ENCODE measurements at regions not wholly inside any gene's neighbourhood (a gene's known extent, or its start where the extent isn't known, plus 50 kb on each side); places are given as distances from the start of the nearest gene placed in this dataset.
A peak's percentile ranks its signal among the peaks of the same experiment; 100 is the strongest.
"Not testable (repeated sequence)": the region's sequence is repeated elsewhere in the genome, so short reads cannot be mapped to it uniquely, and the experiment has no call there.

DNA sequence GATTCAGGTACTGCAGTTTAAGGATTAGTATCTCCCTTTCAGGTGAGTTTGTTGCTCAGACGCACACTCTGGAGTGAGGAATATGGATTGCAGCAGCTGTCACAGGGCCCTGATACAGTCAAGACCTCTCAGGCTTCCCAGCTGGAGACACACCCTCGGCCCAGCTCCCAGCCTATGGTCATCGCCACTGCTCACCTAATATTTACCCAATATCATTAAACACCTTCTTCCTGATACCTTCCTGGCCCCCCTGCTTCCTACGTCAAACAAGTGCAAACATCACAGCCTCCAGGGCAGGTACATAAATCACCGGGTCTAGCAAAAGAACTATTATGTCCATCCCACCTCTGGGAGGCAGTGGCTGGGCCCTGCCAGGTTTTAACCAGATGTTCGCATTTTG lies 213.3 kb downstream of the MN1 start:
- Histone ChIP-seq H3K27me3 (no peaks in the 10 kb centered on the region), H3K36me3 (no peaks in the 10 kb centered on the region), H3K4me3 (no peak overlapping the region), H3K9me3 (no peaks in the 10 kb centered on the region)
- DNase-seq: no peak

GRCh38 chr22:27588915-27589314 lies 212.6 kb downstream of the MN1 start:
- no peak for DNase-seq
- Histone ChIP-seq H3K9me3 (no peaks in the 10 kb centered on the region), H3K4me3 (no peak overlapping the region), H3K27me3 (no peaks in the 10 kb centered on the region), H3K36me3 (no peaks in the 10 kb centered on the region)

- H3K36me3 ChIP-seq: no peaks in the 10 kb centered on the region
- no peak for DNase-seq
- no peak overlapping the region for H3K4me3 ChIP-seq
- no peaks in the 10 kb centered on the region for H3K9me3 ChIP-seq
- H3K27me3 ChIP-seq: no peaks in the 10 kb centered on the region
Observed at GRCh38 chr22:27591060-27591459, 210.5 kb downstream of the MN1 start.

DNA sequence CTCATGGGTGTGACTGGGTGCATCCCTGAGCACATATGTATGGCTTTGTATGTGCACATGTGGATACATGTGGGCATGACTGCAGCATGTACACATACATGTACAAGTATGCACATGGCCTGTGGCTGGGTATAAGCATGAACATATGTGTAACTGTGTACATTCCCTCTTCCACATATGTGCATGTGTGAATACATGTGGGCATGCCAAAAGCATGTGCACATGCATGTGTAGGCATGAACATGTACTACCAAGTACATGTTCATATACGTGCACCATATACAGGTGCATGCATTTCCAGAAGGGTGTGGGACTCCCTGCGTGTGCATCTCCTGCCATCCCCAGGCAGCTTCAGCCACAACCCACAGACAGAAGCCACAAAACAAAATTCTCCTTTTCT lies 208.2 kb downstream of the MN1 start:
- Histone ChIP-seq H3K36me3 (no peaks in the 10 kb centered on the region), H3K27me3 (no peaks in the 10 kb centered on the region), H3K4me3 (no peak overlapping the region), H3K9me3 (no peaks in the 10 kb centered on the region)
- no peak for DNase-seq

- H3K4me3 ChIP-seq: no peak overlapping the region
- no peaks in the 10 kb centered on the region for H3K27me3 ChIP-seq
- no peaks in the 10 kb centered on the region for H3K36me3 ChIP-seq
- H3K9me3 ChIP-seq: no peaks in the 10 kb centered on the region
- DNase-seq: no peak
Observed at GRCh38 chr22:27594020-27594419, 207.5 kb downstream of the MN1 start.

GRCh38 chr22:27594474-27595134 lies 207.0 kb downstream of the MN1 start:
- no peak for DNase-seq
- no peaks in the 10 kb centered on the region for H3K9me3 ChIP-seq

DNA sequence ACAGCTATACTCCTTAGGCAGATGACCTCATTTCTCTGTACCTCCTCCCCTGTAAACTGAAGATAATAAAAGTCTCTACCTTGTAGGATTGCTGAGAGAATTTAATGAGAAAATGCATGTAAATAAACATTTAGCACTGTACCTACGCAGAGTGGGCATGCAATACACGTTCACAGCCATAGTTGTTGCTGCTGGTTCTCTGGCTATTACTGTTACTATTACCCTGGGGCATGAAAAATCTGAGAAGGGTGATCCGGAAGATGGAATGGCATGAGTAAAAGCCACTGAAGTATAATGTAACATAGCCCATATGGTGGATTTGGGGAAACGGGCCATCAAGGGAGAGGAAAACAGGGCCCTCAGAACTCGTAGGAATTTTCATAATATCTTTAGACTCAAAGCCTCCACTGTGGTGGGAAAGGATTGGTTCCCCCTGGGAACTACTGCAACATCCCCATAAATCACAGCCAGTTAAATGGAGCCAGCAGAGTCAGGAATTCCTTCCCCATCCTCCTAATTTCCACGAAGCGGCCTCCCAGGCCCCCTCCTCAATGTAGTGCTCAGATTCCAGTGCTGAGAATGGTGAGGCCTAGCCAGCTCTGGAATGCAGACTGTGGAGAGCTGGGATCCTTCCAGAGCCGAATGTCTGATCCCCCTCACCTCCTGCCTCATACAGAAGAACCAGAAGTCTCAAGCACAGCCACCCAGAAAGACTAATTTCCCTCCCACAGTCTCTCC lies 205.3 kb downstream of the MN1 start:
- Histone ChIP-seq H3K36me3 (no peaks in the 10 kb centered on the region), H3K4me3 (no peak overlapping the region), H3K9me3 (no peaks in the 10 kb centered on the region), H3K27me3 (no peaks in the 10 kb centered on the region)
- DNase-seq: no peak

More at GRCh38 chr22:27594474-27595134, 207.0 kb downstream of the MN1 start:
- H3K27me3 ChIP-seq: no peaks in the 10 kb centered on the region
- H3K4me3 ChIP-seq: no peak overlapping the region
- no peaks in the 10 kb centered on the region for H3K36me3 ChIP-seq

DNA sequence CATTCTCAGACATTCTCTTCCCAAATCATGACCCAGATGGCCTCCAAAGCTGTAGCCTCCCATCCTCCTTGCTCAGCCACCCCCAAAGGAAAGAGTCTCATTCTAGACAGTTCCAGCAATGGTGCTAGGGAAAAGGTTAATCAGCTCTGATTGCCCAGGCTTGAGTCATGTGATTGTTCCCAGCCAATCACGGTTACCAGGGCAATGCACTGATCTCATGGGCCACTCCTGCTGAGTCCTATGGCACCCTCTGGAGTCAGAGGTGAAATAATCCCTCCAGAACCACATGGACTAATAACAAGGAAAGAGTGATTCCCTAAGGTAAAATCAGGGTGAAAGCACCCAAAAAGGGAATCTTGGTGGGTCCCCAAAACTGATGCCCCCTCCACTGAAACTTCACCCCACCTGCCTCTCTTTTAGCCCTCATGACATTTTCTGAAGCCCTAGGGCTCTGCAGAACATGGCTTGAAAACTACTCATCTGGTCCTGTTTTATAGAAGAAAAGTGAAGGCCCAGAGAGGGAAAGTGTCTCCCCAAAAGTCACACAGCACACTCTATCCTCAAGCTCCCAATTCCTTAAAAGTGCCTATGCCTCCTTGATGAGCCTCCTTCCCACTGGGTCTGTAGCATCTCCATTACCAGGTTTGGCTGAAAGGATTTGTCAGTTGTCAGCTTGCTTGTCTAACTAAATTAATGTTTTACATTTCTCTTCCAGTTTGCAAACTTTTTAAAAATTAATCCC lies 203.7 kb downstream of the MN1 start:
- Histone ChIP-seq H3K36me3 (no peaks in the 10 kb centered on the region), H3K27me3 (no peaks in the 10 kb centered on the region), H3K9me3 (no peaks in the 10 kb centered on the region), H3K4me3 (no peak overlapping the region)
- DNase-seq: peak; percentile 49

GRCh38 chr22:27598792-27599191 lies 202.8 kb downstream of the MN1 start:
- no peaks in the 10 kb centered on the region for H3K27me3 ChIP-seq

DNA sequence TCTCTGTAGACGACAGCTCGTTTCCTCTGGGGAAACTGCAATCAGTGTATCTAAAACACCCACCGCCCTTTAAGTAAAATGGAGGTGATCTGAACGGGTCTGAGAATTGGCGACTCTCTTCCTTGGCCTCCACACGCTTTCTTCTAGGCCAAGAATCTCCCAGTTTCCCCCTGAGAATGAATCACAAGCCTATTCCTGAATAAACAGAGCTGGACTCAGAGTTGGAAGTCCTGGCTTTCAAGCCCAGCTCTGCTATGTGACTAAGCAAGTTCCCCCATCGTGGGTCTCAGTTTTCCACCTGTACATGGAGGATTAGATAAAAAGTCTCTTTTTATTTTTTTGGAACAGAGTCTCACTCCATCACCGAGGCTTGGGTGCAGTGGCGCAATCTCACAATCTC lies 200.4 kb downstream of the MN1 start:
- Histone ChIP-seq H3K36me3 (no peaks in the 10 kb centered on the region), H3K4me3 (no peak overlapping the region), H3K27me3 (no peaks in the 10 kb centered on the region), H3K9me3 (no peaks in the 10 kb centered on the region)
- DNase-seq: no peak

More at GRCh38 chr22:27598792-27599191, 202.8 kb downstream of the MN1 start:
- no peak for DNase-seq
- H3K4me3 ChIP-seq: no peak overlapping the region
- no peaks in the 10 kb centered on the region for H3K36me3 ChIP-seq
- H3K9me3 ChIP-seq: no peaks in the 10 kb centered on the region

- Histone ChIP-seq H3K36me3 (no peaks in the 10 kb centered on the region), H3K4me3 (no peak overlapping the region), H3K9me3 (no peaks in the 10 kb centered on the region), H3K27me3 (no peaks in the 10 kb centered on the region)
- no peak for DNase-seq
Observed at GRCh38 chr22:27602390-27602789, 199.2 kb downstream of the MN1 start.

- Histone ChIP-seq H3K9me3 (no peaks in the 10 kb centered on the region), H3K36me3 (no peaks in the 10 kb centered on the region), H3K4me3 (no peak overlapping the region), H3K27me3 (no peaks in the 10 kb centered on the region)
- no peak for DNase-seq
Observed at GRCh38 chr22:27603111-27603799, 198.3 kb downstream of the MN1 start.

- Histone ChIP-seq H3K9me3 (no peaks in the 10 kb centered on the region), H3K27me3 (no peaks in the 10 kb centered on the region), H3K4me3 (no peak overlapping the region), H3K36me3 (no peaks in the 10 kb centered on the region)
- DNase-seq: no peak
Observed at GRCh38 chr22:27603800-27604144, 197.8 kb downstream of the MN1 start.

DNA sequence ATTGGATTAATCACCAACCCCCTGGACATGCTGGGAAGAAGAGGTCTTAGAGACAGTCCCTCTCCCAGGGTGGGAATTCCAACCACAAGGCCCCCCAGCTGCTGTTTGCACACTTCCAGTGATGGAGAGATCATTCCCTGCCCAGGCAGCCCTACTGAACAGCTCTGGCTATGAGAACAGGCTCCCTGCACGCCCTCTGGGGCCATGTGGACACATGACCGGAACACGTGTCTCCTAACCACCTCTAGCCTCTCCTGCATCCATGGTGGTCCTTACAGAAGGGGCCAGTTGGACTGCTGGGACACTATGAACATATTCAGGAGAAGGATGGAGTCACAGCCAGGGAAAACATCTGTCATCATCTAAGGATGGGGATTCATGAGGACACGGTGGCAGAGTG lies 196.2 kb downstream of the MN1 start:
- H3K4me3 ChIP-seq: no peak overlapping the region
- H3K9me3 ChIP-seq: no peaks in the 10 kb centered on the region
- DNase-seq: no peak
- no peaks in the 10 kb centered on the region for H3K27me3 ChIP-seq
- no peaks in the 10 kb centered on the region for H3K36me3 ChIP-seq

- H3K9me3 ChIP-seq, H3K4me3 ChIP-seq, H3K27me3 ChIP-seq, DNase-seq, H3K36me3 ChIP-seq: not testable (repeated sequence)
Observed at GRCh38 chr22:27607750-27608149, 193.8 kb downstream of the MN1 start.

DNA sequence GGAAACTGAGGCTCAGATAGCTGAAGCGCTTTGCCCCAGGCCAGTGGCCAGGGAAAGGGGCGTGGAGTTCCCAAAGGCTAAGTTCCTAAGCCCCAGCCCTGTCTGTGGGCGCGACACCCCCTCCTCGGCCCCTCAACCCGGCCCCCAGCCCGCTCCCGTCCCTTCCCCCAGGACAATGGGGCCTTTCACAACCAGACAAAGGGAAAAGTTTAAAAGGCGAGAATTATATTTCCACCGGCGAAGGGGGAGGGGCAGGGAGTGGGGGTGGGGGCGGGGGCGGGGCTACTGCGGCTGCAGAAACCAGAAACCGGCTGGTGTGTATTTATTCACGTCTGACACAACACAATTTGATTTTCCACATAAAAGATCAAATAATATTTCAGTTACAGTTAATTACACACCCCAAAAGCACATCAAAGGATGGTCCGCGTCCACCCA lies 192.1 kb downstream of the MN1 start:
- H3K4me3 ChIP-seq: no peak overlapping the region

DNA sequence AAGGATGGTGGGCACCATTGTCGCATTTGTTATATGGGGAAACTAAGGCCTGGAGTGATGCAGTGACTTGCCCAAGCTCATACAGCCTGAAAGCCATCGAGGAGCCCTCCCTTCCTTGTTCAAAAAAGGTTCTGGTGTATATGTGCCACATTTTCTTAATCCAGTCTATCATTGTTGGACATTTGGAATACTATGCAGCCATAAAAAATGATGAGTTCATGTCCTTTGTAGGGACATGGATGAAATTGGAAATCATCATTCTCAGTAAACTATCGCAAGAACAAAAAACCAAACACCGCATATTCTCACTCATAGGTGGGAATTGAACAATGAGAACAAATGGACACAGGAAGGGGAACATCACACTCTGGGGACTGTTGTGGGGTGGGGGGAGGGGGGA lies 191.4 kb downstream of the MN1 start:
- H3K9me3 ChIP-seq, H3K27me3 ChIP-seq, H3K36me3 ChIP-seq, DNase-seq, H3K4me3 ChIP-seq: not testable (repeated sequence)

More for the DNA sequence above, 192.1 kb downstream of the MN1 start:
- H3K36me3 ChIP-seq: no peaks in the 10 kb centered on the region
- no peak for DNase-seq
- no peaks in the 10 kb centered on the region for H3K27me3 ChIP-seq
- H3K9me3 ChIP-seq: no peaks in the 10 kb centered on the region

Measured in MG63 (cell line).